CD4-positive, alpha-beta memory T cell (primary cell): ENCODE measurements at regions not wholly inside any gene's neighbourhood (a gene's known extent, or its start where the extent isn't known, plus 50 kb on each side); places are given as distances from the start of the nearest gene placed in this dataset.

Experiments used
- CTCF ChIA-PET: fragments of 350-600 bp; sonication (Branson Sonifier 250); formaldehyde crosslinking; loops from one replicate; lab custom pipeline; 2021; ENCODE audit warnings: inconsistent platforms; ENCODE audit not compliant: partially characterized antibody; lab: Charles Lee
- POLR2A ChIA-PET: fragments of 350-600 bp; sonication (Branson Sonifier 250); formaldehyde crosslinking; loops from one replicate; lab custom pipeline; 2021; ENCODE audit not compliant: partially characterized antibody; lab: Charles Lee
- DNase-seq, 5 donors: peaks; one replicate each; pipeline versions ENCODE4 v3.0.0 to v3.0.0-alpha.2; 2020 to 2022; ENCODE audit warnings: mixed read lengths in 1 of 5
- H3K27ac ChIP-seq: one replicate; pipeline ENCODE4 v1.7.0; 2013; ENCODE audit warnings: low read depth, low read length
- H3K27me3 ChIP-seq: 2 replicates; pipeline ENCODE4 v1.7.0; 2013; ENCODE audit warnings: mild to moderate bottlenecking, low read length, moderate library complexity; ENCODE audit not compliant: insufficient read depth
- H3K36me3 ChIP-seq: 2 replicates; pipeline ENCODE4 v1.7.0; 2013; ENCODE audit warnings: mild to moderate bottlenecking, low read length, moderate library complexity; ENCODE audit not compliant: insufficient read depth
- H3K4me1 ChIP-seq: 2 replicates; pipeline ENCODE4 v1.7.0; 2013; ENCODE audit warnings: mild to moderate bottlenecking, low read length, moderate library complexity; ENCODE audit not compliant: insufficient read depth
- H3K4me3 ChIP-seq, 2 donors: one replicate each; pipeline ENCODE4 v1.7.0; 2013; ENCODE audit warnings: low read length in 2 of 2, mild to moderate bottlenecking in 1 of 2
- H3K9me3 ChIP-seq, 2 donors: one replicate each; pipeline ENCODE4 v1.7.0; 2013; ENCODE audit warnings: low read length in 2 of 2, control low read depth in 1 of 2; ENCODE audit not compliant: control insufficient read depth in 1 of 2
- H3K27ac Mint-ChIP-seq, 7 donors: one replicate each; pipeline ENCODE4 v1.8.0; 2020 to 2021; ENCODE audit warnings: mixed read lengths in 7 of 7, mild to moderate bottlenecking in 6 of 7, inconsistent platforms in 3 of 7, moderate library complexity in 3 of 7
- H3K27me3 Mint-ChIP-seq, 2 donors: one replicate each; pipeline ENCODE4 v1.8.0; 2020 to 2021; ENCODE audit warnings: mixed read lengths in 2 of 2
- H3K36me3 Mint-ChIP-seq, 2 donors: one replicate each; pipeline ENCODE4 v1.8.0; 2020 to 2021; ENCODE audit warnings: mixed read lengths in 2 of 2, inconsistent platforms in 1 of 2, mild to moderate bottlenecking in 1 of 2
- H3K4me1 Mint-ChIP-seq, 4 donors: one replicate each; pipeline ENCODE4 v1.8.0; 2020 to 2021; ENCODE audit warnings: mixed read lengths in 4 of 4, mild to moderate bottlenecking in 1 of 4
- H3K4me3 Mint-ChIP-seq, 8 donors: one replicate each; pipeline ENCODE4 v1.8.0; 2020 to 2021; ENCODE audit warnings: mixed read lengths in 8 of 8, mild to moderate bottlenecking in 7 of 8, moderate library complexity in 6 of 8, inconsistent platforms in 3 of 8
- H3K9me3 Mint-ChIP-seq, 8 donors: one replicate each; pipeline ENCODE4 v1.8.0; 2020 to 2021; ENCODE audit warnings: mixed read lengths in 8 of 8, mild to moderate bottlenecking in 5 of 8, inconsistent platforms in 3 of 8, moderate library complexity in 1 of 8
- intact Hi-C: fragments of 100-400 bp; cut with micrococcal nuclease; formaldehyde crosslinking; loops from one replicate; pipeline ENCODE4 v1.15.1; 2023

DNA sequence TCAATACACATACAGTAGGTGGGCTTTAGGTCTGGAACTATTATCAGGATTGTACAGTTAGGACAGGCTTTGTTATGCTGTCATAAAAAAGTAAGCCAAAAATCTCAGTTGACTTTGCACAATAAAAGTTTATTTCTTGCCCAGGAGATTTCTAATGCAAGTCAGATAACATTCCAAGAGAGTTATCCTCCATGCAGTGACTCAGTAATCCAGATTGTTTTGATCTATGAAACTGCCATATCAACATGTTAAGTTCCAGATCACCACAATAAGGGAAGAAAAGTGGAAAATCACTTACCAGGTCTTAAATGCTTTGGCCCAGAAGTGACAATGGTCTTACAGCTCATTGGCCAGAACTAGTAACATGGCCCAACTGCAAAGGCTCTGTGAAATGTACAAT is 636.2 kb upstream of the KLF12 start:
- H3K27ac ChIP-seq, result no peak overlapping the region
- no peaks in the 10 kb centered on the region for H3K9me3 ChIP-seq
- ChIA-PET CTCF (no interaction called here), POLR2A (no interaction called here)
- Mint-ChIP-seq H3K4me1 (no peaks in the 10 kb centered on the region), H3K27ac (no peak overlapping the region), H3K36me3 (no peaks in the 10 kb centered on the region), H3K4me3 (no peak overlapping the region), H3K27me3 (peaks cover 0 to 5% of the 10 kb centered on the region in 2 donors), H3K9me3 (peaks cover 0 to 3% (median 0%) of the 10 kb centered on the region in 8 donors)
- no peak overlapping the region for H3K4me3 ChIP-seq
- H3K36me3 ChIP-seq, result no peaks in the 10 kb centered on the region
- H3K4me1 ChIP-seq, result no peaks in the 10 kb centered on the region
- no peak for DNase-seq
- no peaks in the 10 kb centered on the region for H3K27me3 ChIP-seq
- intact Hi-C loops, result no loop called here

DNA sequence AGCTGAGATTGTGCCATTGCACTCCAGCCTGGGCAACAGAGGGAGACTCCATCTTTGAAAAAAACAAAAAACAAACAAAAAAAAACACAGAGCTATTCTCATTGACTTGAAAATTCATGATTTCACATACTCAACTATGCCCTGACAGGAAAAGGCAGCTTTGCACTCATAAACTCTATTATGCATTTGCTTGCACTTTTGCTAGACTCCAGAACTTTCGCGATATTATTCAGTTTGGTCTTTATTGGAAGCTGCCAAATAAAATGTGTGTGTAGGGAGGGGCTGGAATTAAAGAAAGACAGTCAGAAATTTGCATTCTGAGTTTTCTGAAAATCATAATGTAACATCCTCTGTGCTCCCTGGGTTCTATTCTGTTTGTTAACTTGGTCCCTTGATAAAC is 635.1 kb upstream of the KLF12 start:
- Mint-ChIP-seq H3K4me1 (no peaks in the 10 kb centered on the region), H3K4me3 (no peak overlapping the region), H3K27me3 (peaks cover 0 to 10% of the 10 kb centered on the region in 2 donors), H3K9me3 (peaks cover 0 to 3% (median 0%) of the 10 kb centered on the region in 8 donors), H3K27ac (no peak overlapping the region), H3K36me3 (no peaks in the 10 kb centered on the region)
- Histone ChIP-seq H3K4me1 (no peaks in the 10 kb centered on the region), H3K27me3 (no peaks in the 10 kb centered on the region), H3K4me3 (no peak overlapping the region), H3K9me3 (no peaks in the 10 kb centered on the region), H3K27ac (no peak overlapping the region), H3K36me3 (no peaks in the 10 kb centered on the region)
- ChIA-PET CTCF (no interaction called here), POLR2A (no interaction called here)
- no peak for DNase-seq
- intact Hi-C loops, result no loop called here

DNA sequence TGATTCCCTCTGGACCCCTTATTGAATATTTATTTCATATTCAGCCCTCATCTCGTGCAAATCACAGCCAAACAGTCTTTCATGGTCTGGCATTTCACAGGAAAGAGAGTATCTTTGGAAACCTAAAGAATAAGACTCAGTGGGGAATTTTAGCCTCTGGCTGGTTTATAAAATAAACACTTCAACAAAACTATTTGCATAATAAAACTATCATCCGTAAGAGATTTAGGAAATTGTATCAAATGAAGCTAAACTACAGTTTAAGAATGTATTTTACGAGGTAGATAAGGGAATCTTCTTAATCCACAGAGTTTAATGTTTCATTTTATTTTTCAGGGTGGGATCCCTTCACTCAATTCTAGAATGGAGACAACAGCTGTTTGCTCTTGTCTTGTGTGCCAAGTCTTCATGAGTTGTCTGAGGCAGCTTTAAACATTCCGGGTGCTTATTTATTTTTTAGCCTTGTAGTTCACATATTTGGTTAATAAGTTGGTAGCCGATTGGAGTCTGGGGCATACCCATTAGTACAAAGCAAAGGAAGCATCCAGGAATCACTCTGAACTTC is 634.4 kb upstream of the KLF12 start:
- Mint-ChIP-seq H3K4me1 (no peaks in the 10 kb centered on the region), H3K36me3 (no peaks in the 10 kb centered on the region), H3K27ac (no peak overlapping the region), H3K4me3 (no peak overlapping the region), H3K27me3 (peaks cover 0 to 9% of the 10 kb centered on the region in 2 donors), H3K9me3 (peaks cover 0 to 1% (median 0%) of the 10 kb centered on the region in 8 donors)
- ChIA-PET POLR2A (no interaction called here), CTCF (no interaction called here)
- no peak for DNase-seq
- intact Hi-C loops, result no loop called here
- no peak overlapping the region for H3K4me3 ChIP-seq
- H3K4me1 ChIP-seq, result no peaks in the 10 kb centered on the region
- H3K36me3 ChIP-seq, result no peaks in the 10 kb centered on the region
- no peaks in the 10 kb centered on the region for H3K27me3 ChIP-seq
- H3K9me3 ChIP-seq, result no peaks in the 10 kb centered on the region
- H3K27ac ChIP-seq, result no peak overlapping the region

DNA sequence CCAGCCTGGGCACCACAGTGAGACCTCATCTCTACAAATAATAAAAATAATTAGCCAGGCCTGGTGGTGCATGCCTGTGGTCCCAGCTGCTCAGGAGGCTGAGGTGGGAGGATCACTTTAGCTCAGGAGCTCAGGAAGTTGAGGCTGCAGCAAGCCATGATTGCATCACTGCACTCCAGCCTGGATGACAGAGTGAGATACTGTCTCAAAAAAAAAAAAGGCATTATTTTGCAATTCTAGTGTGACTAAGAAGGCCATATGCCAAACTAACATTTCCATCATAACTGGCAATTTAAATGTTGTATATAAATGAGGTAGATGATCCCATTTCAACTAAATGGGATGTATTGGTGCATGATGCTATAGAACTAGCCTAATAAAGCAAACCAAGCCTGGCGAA is 632.8 kb upstream of the KLF12 start:
- Histone ChIP-seq H3K4me3 (no peak overlapping the region), H3K9me3 (no peaks in the 10 kb centered on the region), H3K4me1 (no peaks in the 10 kb centered on the region), H3K27me3 (no peaks in the 10 kb centered on the region), H3K27ac (no peak overlapping the region), H3K36me3 (no peaks in the 10 kb centered on the region)
- no peak for DNase-seq
- Mint-ChIP-seq H3K27me3 (peaks cover 1 to 8% of the 10 kb centered on the region in 2 donors), H3K4me3 (no peak overlapping the region), H3K27ac (no peak overlapping the region), H3K4me1 (no peaks in the 10 kb centered on the region), H3K9me3 (peaks cover 0 to 1% (median 0%) of the 10 kb centered on the region in 8 donors), H3K36me3 (no peaks in the 10 kb centered on the region)
- CTCF ChIA-PET, result interaction anchor here (0.7 kb wide), 1 partner anchor 221 kb away, joined by 3 read pairs; no protein-coding TSS in a partner anchor
- intact Hi-C loops, result no loop called here
- POLR2A ChIA-PET, result no interaction called here

DNA sequence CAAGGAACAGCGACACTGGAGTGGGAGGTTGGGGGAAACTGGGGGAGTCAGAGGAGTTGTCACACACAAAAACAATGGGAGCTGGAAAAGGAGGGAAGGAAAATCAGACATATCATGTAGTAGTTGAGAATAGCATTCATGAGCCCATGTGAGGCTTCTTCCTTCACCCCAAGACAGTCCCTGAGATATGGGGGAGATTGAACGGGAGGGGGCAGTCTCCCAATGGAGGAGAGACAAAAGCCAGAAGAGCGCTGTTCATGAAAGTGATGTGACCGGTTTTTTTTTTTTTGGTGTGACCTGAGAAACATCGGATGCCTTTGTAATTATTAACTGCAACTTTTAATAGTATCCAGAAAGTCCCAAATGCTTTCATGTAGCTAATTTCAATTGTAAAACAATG is 631.8 kb upstream of the KLF12 start:
- no peak overlapping the region for H3K4me3 Mint-ChIP-seq
- no peaks in the 10 kb centered on the region for H3K36me3 ChIP-seq
- H3K4me1 ChIP-seq, result no peaks in the 10 kb centered on the region
- POLR2A ChIA-PET, result no interaction called here
- H3K27me3 ChIP-seq, result no peaks in the 10 kb centered on the region
- intact Hi-C loops, result no loop called here
- no peak for DNase-seq
- CTCF ChIA-PET, result no interaction called here
- peaks cover 0 to 1% (median 0%) of the 10 kb centered on the region in 8 donors for H3K9me3 Mint-ChIP-seq
- H3K4me3 ChIP-seq, result no peak overlapping the region
- no peak overlapping the region for H3K27ac ChIP-seq
- H3K27me3 Mint-ChIP-seq, result peaks cover 1 to 8% of the 10 kb centered on the region in 2 donors
- H3K36me3 Mint-ChIP-seq, result no peaks in the 10 kb centered on the region
- no peaks in the 10 kb centered on the region for H3K9me3 ChIP-seq
- no peak overlapping the region for H3K27ac Mint-ChIP-seq
- no peaks in the 10 kb centered on the region for H3K4me1 Mint-ChIP-seq

DNA sequence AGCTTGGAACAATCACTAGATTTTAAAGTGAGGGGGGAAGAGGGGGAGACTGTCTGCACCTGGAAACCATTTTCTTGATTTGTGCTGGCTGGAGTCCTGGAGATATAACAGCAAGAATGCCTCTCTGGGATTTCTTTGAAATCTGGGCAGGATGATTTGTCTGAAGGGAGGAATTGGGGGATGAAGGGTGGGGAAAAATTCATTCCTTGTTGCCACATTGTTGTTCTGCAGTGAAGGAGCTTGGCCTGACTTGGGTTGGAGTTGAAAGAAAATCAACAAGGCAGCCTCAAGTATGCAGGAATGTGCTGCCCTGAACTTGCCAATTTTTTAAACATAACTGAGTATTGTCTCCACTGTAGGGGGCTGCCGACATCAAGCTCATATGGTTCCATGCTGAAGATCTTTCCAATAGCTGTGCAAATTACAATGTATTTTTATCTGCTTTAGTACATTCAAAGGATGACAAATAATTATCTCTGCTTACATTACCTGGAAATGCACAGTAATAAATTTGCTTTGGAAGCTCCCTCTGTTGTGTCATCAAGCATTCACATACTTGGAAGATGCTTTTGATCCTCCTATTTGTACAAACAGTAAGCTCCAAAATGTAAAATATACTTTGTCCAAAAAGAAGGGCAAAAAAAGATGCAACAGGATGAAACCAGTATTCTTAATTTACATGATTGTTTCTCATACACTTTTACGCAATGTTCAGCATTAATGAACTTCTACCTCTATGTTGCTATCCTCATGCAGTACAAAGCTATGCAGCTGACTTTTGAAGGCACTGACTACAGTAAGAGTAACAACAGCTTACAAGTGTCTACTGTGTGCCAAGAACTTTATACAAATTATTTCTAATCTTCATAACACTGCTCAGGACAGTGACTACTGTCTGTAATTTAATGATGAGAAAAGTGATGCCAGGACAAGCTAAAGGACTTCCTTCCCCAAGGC is 627.9 kb upstream of the KLF12 start:
- Histone ChIP-seq H3K4me3 (no peak overlapping the region), H3K9me3 (no peaks in the 10 kb centered on the region), H3K4me1 (no peaks in the 10 kb centered on the region), H3K27ac (no peak overlapping the region), H3K36me3 (no peaks in the 10 kb centered on the region), H3K27me3 (no peaks in the 10 kb centered on the region)
- ChIA-PET CTCF (no interaction called here), POLR2A (no interaction called here)
- H3K4me3 Mint-ChIP-seq, result no peak overlapping the region
- H3K4me1 Mint-ChIP-seq, result no peaks in the 10 kb centered on the region
- peaks cover 0 to 1% (median 0%) of the 10 kb centered on the region in 8 donors for H3K9me3 Mint-ChIP-seq
- no peak overlapping the region for H3K27ac Mint-ChIP-seq
- intact Hi-C loops, result no loop called here
- no peak for DNase-seq
- peaks cover 1 to 8% of the 10 kb centered on the region in 2 donors for H3K27me3 Mint-ChIP-seq
- no peaks in the 10 kb centered on the region for H3K36me3 Mint-ChIP-seq

DNA sequence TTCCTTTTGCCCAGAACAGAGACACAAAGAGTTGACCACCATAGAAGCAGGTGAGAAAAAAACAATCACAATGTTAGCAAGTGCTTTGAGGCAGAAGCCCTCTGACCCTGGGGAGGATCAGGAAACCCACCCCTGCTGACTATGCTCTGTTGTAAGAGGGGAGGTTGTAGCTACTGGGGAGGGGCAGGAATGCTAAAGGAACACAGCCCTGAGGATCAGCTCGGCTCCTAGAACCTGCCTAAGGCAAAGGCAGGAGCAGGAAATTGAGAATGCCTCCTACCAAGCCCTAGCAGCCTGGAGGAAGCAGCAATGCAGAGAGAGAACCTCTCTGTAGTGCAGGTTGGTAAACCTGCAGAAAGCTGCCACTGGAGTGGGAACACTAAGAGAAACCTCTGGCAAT is 624.0 kb upstream of the KLF12 start:
- intact Hi-C loops, result no loop called here
- H3K27ac ChIP-seq, result no peak overlapping the region
- Mint-ChIP-seq H3K27ac (no peak overlapping the region), H3K27me3 (peaks cover 0 to 4% of the 10 kb centered on the region in 2 donors), H3K9me3 (no peaks in the 10 kb centered on the region), H3K4me1 (no peaks in the 10 kb centered on the region), H3K36me3 (no peaks in the 10 kb centered on the region), H3K4me3 (no peak overlapping the region)
- no peak for DNase-seq
- POLR2A ChIA-PET, result no interaction called here
- no peak overlapping the region for H3K4me3 ChIP-seq
- CTCF ChIA-PET, result no interaction called here
- no peaks in the 10 kb centered on the region for H3K27me3 ChIP-seq
- H3K9me3 ChIP-seq, result no peaks in the 10 kb centered on the region
- no peaks in the 10 kb centered on the region for H3K36me3 ChIP-seq
- H3K4me1 ChIP-seq, result no peaks in the 10 kb centered on the region
